Stomach (tissue), 8 donors: ENCODE measurements at regions not wholly inside any gene's neighbourhood (a gene's known extent, or its start where the extent isn't known, plus 50 kb on each side); places are given as distances from the start of the nearest gene placed in this dataset.

ENCODE experiments used
- DNase-seq, 2 donors: peaks; one replicate each; pipeline versions ENCODE4 v3.0.0 to v3.0.0-alpha.2; 2013 to 2019
- H3K27ac ChIP-seq, 5 donors: fragments of 200-600 bp in 4 of 5; sonication (generic) in 4 of 5; one replicate each; pipeline ENCODE4 v1.5.1; 2013 to 2019; ENCODE audit warnings: mild to moderate bottlenecking in 1 of 5, moderate library complexity in 1 of 5
- H3K27me3 ChIP-seq, 3 donors: fragments of 200-600 bp; sonication (generic); one replicate each; pipeline ENCODE4 v1.5.1; 2017 to 2019; ENCODE audit warnings: mixed run types in 1 of 3
- H3K36me3 ChIP-seq, 4 donors: fragments of 200-600 bp; sonication (generic); 1 replicate in 3 of 4; 2 replicates in 1 of 4; pipeline ENCODE4 v1.5.1; 2016 to 2019
- H3K4me1 ChIP-seq, 4 donors: fragments of 200-600 bp; sonication (generic); one replicate each; pipeline ENCODE4 v1.5.1; 2016 to 2019
- H3K4me3 ChIP-seq, 4 donors: fragments of 200-600 bp; sonication (generic) in 3 of 4; one replicate each; pipeline ENCODE4 v1.5.1; 2016 to 2019; ENCODE audit warnings: mild to moderate bottlenecking in 1 of 4
- H3K9me3 ChIP-seq, 4 donors: fragments of 200-600 bp; sonication (generic); one replicate each; pipeline ENCODE4 v1.5.1; 2016 to 2019
- EP300 ChIP-seq: sonication (generic); formaldehyde crosslinking; IDR thresholded peaks from one replicate; pipeline ENCODE4 v1.6.1; 2017; ENCODE audit warnings: antibody characterized with exemption
- POLR2A ChIP-seq, 4 donors: fragments of 450-650 bp; IDR thresholded peaks; one replicate each; pipeline ENCODE4 v1.6.1; 2016; ENCODE audit warnings: antibody characterized with exemption in 4 of 4, control low read depth in 2 of 4, mild to moderate bottlenecking in 1 of 4, moderate library complexity in 1 of 4
- POLR2AphosphoS5 ChIP-seq, 3 donors: sonication (generic); formaldehyde crosslinking; IDR thresholded peaks; one replicate each; pipeline ENCODE4 v1.6.1; 2016; ENCODE audit warnings: antibody characterized with exemption in 3 of 3
- WGBS, 5 donors: extraction: QIAGEN DNeasy Blood & Tissue Kit in 3 of 5; methylation state at CpG; one replicate each; pipeline versions ENCODE4 v1.1.5 to v1.1.7; 2013 to 2018; 5-methylcytosine and 5-hydroxymethylcytosine counted together
- intact Hi-C: fragments of 100-400 bp; cut with DNase I; formaldehyde crosslinking; loops from one replicate; pipeline ENCODE4 v1.15.1; 2023; ENCODE audit warnings: low total_unique reads
- TF ChIP-seq, protein P1 (sequence below), 7 experiments: fragments of 450-650 bp in 4 of 7; fragments of 200-600 bp in 3 of 7; sonication (generic) in 3 of 7; IDR thresholded peaks; one replicate each; pipeline ENCODE4 v1.5.1; 2016 to 2019; ENCODE audit warnings: antibody characterized with exemption in 7 of 7, control low read depth in 2 of 7, mild to moderate bottlenecking in 1 of 7
- donor health status: healthy with polysubstance abuse.
- donor health status: Bipolar disorder and iron deficiency.
- donor health status: healthy.

DNA sequence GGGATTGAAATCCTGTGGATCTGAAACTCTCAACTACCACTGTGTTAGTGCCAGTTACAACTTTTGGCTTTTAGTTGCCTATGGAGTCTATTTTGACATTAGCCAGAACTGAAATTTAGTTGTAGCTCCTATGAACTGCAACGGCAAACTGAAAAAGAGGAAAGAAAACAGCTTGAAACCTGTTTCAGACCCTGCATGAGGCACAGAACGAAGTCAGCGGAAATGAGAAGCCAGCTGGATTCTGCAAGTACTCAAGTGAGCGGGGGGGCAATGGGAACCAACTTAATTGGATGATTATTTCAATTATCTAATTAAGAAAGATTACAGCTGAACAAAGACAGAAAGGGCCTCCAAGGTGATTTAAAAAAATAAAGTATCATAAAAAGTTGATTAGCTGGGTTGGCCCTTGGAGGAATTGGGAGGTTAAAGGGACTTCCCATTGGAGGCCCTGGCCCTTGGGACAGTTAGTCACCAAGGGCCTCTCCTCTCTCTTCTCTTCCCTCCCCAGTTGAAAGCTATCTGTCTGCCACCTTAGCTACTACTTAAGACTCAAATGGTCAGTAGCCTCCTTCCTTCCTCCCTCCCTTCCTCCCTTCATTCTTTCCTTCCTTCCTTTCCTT, 352.1 kb downstream of the SHQ1 start:
- DNase-seq: no peak
- H3K4me1 ChIP-seq: no peaks in the 10 kb centered on the region
- H3K27ac ChIP-seq: no peak overlapping the region
- WGBS, 5 donors: 46 to 86% (median 67%) methylated on average over 3 to 4 of the region's 4 CpGs
- no peaks in the 10 kb centered on the region for H3K27me3 ChIP-seq
- TF ChIP-seq EP300 (no peak), POLR2AphosphoS5 (IDR thresholded peaks at IDR 0.05) (no peak), POLR2A (IDR thresholded peaks at IDR 0.05) (no peak)
- TF ChIP-seq, protein P1, sequence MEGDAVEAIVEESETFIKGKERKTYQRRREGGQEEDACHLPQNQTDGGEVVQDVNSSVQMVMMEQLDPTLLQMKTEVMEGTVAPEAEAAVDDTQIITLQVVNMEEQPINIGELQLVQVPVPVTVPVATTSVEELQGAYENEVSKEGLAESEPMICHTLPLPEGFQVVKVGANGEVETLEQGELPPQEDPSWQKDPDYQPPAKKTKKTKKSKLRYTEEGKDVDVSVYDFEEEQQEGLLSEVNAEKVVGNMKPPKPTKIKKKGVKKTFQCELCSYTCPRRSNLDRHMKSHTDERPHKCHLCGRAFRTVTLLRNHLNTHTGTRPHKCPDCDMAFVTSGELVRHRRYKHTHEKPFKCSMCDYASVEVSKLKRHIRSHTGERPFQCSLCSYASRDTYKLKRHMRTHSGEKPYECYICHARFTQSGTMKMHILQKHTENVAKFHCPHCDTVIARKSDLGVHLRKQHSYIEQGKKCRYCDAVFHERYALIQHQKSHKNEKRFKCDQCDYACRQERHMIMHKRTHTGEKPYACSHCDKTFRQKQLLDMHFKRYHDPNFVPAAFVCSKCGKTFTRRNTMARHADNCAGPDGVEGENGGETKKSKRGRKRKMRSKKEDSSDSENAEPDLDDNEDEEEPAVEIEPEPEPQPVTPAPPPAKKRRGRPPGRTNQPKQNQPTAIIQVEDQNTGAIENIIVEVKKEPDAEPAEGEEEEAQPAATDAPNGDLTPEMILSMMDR (IDR thresholded peaks at IDR 0.05): no peak
- no peak overlapping the region for H3K4me3 ChIP-seq
- peaks cover 0 to 6% (median 4%) of the 10 kb centered on the region in 4 donors for H3K9me3 ChIP-seq
- intact Hi-C loops: no loop called here
- H3K36me3 ChIP-seq: no peaks in the 10 kb centered on the region

DNA sequence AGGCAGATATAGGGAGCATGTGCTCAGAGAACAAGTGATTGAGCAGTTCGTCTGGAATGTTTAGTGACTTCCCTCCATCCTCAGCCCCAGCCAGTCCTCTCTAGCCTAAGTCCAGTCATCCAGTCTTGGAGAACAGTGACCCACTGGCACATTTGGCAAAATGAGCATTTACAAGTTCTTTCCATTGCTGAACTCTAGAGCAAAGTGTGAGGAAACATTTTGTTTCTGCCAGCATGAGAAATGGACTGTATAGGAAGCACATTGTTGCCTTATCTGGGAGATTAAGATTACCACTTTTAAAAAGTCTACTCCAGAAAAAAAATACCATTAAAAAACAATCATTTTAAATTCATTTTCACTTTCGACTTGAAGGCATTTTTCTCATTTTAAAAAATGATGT, 353.6 kb downstream of the SHQ1 start:
- intact Hi-C loops: no loop called here
- H3K4me1 ChIP-seq: no peaks in the 10 kb centered on the region
- H3K27me3 ChIP-seq: no peaks in the 10 kb centered on the region
- H3K27ac ChIP-seq: no peak overlapping the region
- no peak overlapping the region for H3K4me3 ChIP-seq
- no peak for TF ChIP-seq POLR2AphosphoS5 (IDR thresholded peaks at IDR 0.05)
- TF ChIP-seq, protein P1 (IDR thresholded peaks at IDR 0.05): no peak
- no peak for TF ChIP-seq POLR2A (IDR thresholded peaks at IDR 0.05)
- no peak for TF ChIP-seq EP300
- no peaks in the 10 kb centered on the region for H3K36me3 ChIP-seq
- no peak for DNase-seq
- 35 to 53% (median 48%) methylated on average over 2 of the region's 2 CpGs for WGBS, 5 donors
- H3K9me3 ChIP-seq: peaks cover 0 to 6% (median 4%) of the 10 kb centered on the region in 4 donors

DNA sequence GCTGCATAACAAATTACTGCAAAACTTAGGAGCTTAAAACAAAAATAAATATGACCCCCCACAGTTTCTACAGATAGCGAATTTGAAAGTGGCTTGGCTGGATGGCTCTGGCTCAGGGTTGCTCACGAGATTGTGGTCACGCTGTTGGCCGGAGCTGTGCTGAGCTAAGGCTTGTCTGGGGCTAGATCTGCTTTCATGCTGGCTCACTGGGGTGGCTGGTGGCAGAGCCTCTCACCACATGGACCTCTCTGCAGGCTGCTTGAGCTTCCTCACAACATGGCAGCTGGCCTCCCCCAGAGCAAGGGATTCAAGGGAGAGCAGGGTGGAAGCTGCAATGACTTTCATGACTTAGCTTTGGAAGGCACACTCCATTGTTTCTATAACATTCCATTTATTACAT, 354.1 kb downstream of the SHQ1 start:
- 79 to 96% (median 92%) methylated on average over 4 of the region's 4 CpGs for WGBS, 5 donors
- TF ChIP-seq POLR2AphosphoS5 (IDR thresholded peaks at IDR 0.05): no peak
- TF ChIP-seq POLR2A (IDR thresholded peaks at IDR 0.05): no peak
- TF ChIP-seq, protein P1 (IDR thresholded peaks at IDR 0.05): no peak
- no peak for TF ChIP-seq EP300
- Histone ChIP-seq H3K36me3 (no peaks in the 10 kb centered on the region), H3K4me3 (no peak overlapping the region), H3K27ac (no peak overlapping the region), H3K9me3 (peaks cover 0 to 6% (median 4%) of the 10 kb centered on the region in 4 donors), H3K27me3 (no peaks in the 10 kb centered on the region), H3K4me1 (no peaks in the 10 kb centered on the region)
- no peak for DNase-seq
- intact Hi-C loops: no loop called here

DNA sequence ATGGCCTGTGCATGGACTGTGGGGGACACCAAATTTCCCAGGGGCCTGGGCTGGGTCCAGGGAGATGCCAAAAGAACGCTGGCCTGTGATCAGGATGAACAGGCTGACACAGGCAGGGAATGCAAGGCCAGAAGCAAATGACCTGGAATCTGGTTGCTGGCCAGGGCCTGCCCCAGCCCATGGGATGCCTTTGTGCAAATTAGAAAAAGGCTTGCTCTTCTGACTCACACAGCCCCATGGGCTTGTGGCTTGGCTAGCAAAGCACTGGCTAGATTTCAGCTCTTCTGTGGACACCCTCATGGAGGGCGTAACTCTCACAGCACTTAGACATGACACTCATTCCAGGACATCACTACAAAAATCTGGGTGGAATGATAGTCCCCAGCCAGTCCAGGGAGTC, 356.0 kb downstream of the SHQ1 start:
- no peak for DNase-seq
- Histone ChIP-seq H3K4me1 (peaks cover 4 to 14% (median 7%) of the 10 kb centered on the region in 4 donors), H3K27ac (no peak overlapping the region), H3K36me3 (no peaks in the 10 kb centered on the region), H3K4me3 (no peak overlapping the region), H3K9me3 (peaks cover 0 to 6% (median 4%) of the 10 kb centered on the region in 4 donors), H3K27me3 (no peaks in the 10 kb centered on the region)
- 57 to 83% (median 70%) methylated on average over 1 to 2 of the region's 2 CpGs for WGBS, 5 donors
- intact Hi-C loops: no loop called here
- TF ChIP-seq POLR2AphosphoS5 (IDR thresholded peaks at IDR 0.05) (no peak), POLR2A (IDR thresholded peaks at IDR 0.05) (no peak), EP300 (no peak)
- TF ChIP-seq, protein P1 (IDR thresholded peaks at IDR 0.05): no peak
